HEK293 (cell line): ENCODE measurements at regions not wholly inside any gene's neighbourhood (a gene's known extent, or its start where the extent isn't known, plus 50 kb on each side); places are given as distances from the start of the nearest gene placed in this dataset.

Experiments
- CTCF ChIA-PET: fragments of 350-600 bp; formaldehyde crosslinking; extraction: SDS; loops from one replicate; lab custom pipeline; 2021; ENCODE audit warnings: antibody characterized with exemption; lab: Yijun Ruan, JAX
- POLR2A ChIA-PET: fragments of 300-600 bp; formaldehyde crosslinking; extraction: SDS; loops from one replicate; lab custom pipeline; 2020; ENCODE audit warnings: antibody characterized with exemption, inconsistent platforms; lab: Yijun Ruan, JAX
- H3K27ac ChIP-seq: fragments of 200-500 bp; sonication (Bioruptor generic); 2 replicates; pipeline ENCODE4 v1.5.1; 2014; ENCODE audit warnings: low read depth, low read length, control low read depth, inconsistent platforms; ENCODE audit errors: extremely low read depth
- H3K36me3 ChIP-seq, 2 experiments: fragments of 200-500 bp in 1 of 2; sonication (Bioruptor generic) in 1 of 2; 1 replicate in 1 of 2; 2 replicates in 1 of 2; pipeline ENCODE4 v1.5.1; 2014 to 2017; ENCODE audit warnings: inconsistent platforms in 2 of 2, low read length in 2 of 2; ENCODE audit not compliant: control insufficient read depth in 2 of 2, insufficient read depth in 1 of 2
- H3K4me1 ChIP-seq: fragments of 200-500 bp; sonication (Bioruptor generic); 2 replicates; pipeline ENCODE4 v1.5.1; 2014; ENCODE audit warnings: mild to moderate bottlenecking, low read length, inconsistent platforms; ENCODE audit not compliant: control insufficient read depth, insufficient read depth
- H3K4me3 ChIP-seq: 2 replicates; pipeline ENCODE4 v1.5.1; 2011; ENCODE audit warnings: low read depth, mild to moderate bottlenecking, control low read depth, low read length, moderate library complexity
- H3K9me3 ChIP-seq: fragments of 200-500 bp; sonication (Bioruptor generic); 2 replicates; pipeline ENCODE4 v1.5.1; 2014; ENCODE audit warnings: low read depth, low read length, inconsistent platforms; ENCODE audit not compliant: control insufficient read depth, insufficient read depth
- KLF10 ChIP-seq: fragments of 450-650 bp; IDR thresholded peaks from 2 replicates; pipeline ENCODE4 v1.5.1; 2018; ENCODE audit warnings: missing biosample characterization, mild to moderate bottlenecking, missing genetic modification characterization
- KLF16 ChIP-seq: fragments of 450-650 bp; formaldehyde crosslinking; IDR thresholded peaks from 2 replicates; pipeline ENCODE4 v1.5.1; 2017; ENCODE audit warnings: missing biosample characterization, missing genetic modification characterization
- PRDM4 ChIP-seq: fragments of 450-650 bp; formaldehyde crosslinking; IDR thresholded peaks from 2 replicates; pipeline ENCODE4 v1.5.1; 2017; ENCODE audit warnings: missing biosample characterization, missing genetic modification characterization
- YY1 ChIP-seq: fragments of 450-650 bp; formaldehyde crosslinking; IDR thresholded peaks from 2 replicates; pipeline ENCODE4 v1.5.1; 2018; ENCODE audit warnings: missing biosample characterization, missing genetic modification characterization
- ZFP3 ChIP-seq: fragments of 450-650 bp; formaldehyde crosslinking; IDR thresholded peaks from 2 replicates; pipeline ENCODE4 v1.5.1; 2016; ENCODE audit warnings: low read depth, missing biosample characterization, missing genetic modification characterization
- ZNF248 ChIP-seq: fragments of 450-650 bp; formaldehyde crosslinking; IDR thresholded peaks from 2 replicates; pipeline ENCODE4 v1.5.1; 2017; ENCODE audit warnings: missing biosample characterization, missing genetic modification characterization
- ZNF335 ChIP-seq: fragments of 450-650 bp; formaldehyde crosslinking; conservative IDR thresholded peaks from 2 replicates; pipeline ENCODE4 v1.5.1; 2016; ENCODE audit warnings: missing biosample characterization, missing genetic modification characterization
- ZNF350 ChIP-seq: fragments of 450-650 bp; formaldehyde crosslinking; IDR thresholded peaks from 2 replicates; pipeline ENCODE4 v1.5.0; 2017; ENCODE audit warnings: missing biosample characterization, mild to moderate bottlenecking, missing genetic modification characterization
- ZNF391 ChIP-seq: fragments of 450-650 bp; formaldehyde crosslinking; IDR thresholded peaks from 2 replicates; pipeline ENCODE4 v1.5.1; 2016; ENCODE audit warnings: low read depth, missing biosample characterization, missing genetic modification characterization, borderline replicate concordance
- ZNF404 ChIP-seq: fragments of 450-650 bp; formaldehyde crosslinking; IDR thresholded peaks from 2 replicates; pipeline ENCODE4 v1.5.1; 2017; ENCODE audit warnings: missing biosample characterization, missing genetic modification characterization
- ZNF416 ChIP-seq: fragments of 450-650 bp; formaldehyde crosslinking; IDR thresholded peaks from 2 replicates; pipeline ENCODE4 v1.5.1; 2016; ENCODE audit warnings: missing biosample characterization, missing genetic modification characterization
- ZNF48 ChIP-seq: fragments of 450-650 bp; formaldehyde crosslinking; IDR thresholded peaks from 2 replicates; pipeline ENCODE4 v1.5.1; 2016; ENCODE audit warnings: missing biosample characterization, missing genetic modification characterization
- ZNF530 ChIP-seq: fragments of 450-650 bp; formaldehyde crosslinking; IDR thresholded peaks from 2 replicates; pipeline ENCODE4 v1.5.1; 2016; ENCODE audit warnings: low read depth, missing biosample characterization, missing genetic modification characterization
- ZNF561 ChIP-seq: fragments of 450-650 bp; IDR thresholded peaks from 2 replicates; pipeline ENCODE4 v1.5.1; 2018; ENCODE audit warnings: missing biosample characterization, missing genetic modification characterization, borderline replicate concordance
- ZNF639 ChIP-seq: fragments of 450-650 bp; formaldehyde crosslinking; IDR thresholded peaks from 2 replicates; pipeline ENCODE4 v1.5.1; 2016; ENCODE audit warnings: missing biosample characterization, missing genetic modification characterization
- ZNF701 ChIP-seq: fragments of 450-650 bp; formaldehyde crosslinking; IDR thresholded peaks from 2 replicates; pipeline ENCODE4 v1.5.1; 2016; ENCODE audit warnings: missing biosample characterization, missing genetic modification characterization
- ZNF747 ChIP-seq: fragments of 450-650 bp; formaldehyde crosslinking; IDR thresholded peaks from 2 replicates; pipeline ENCODE4 v1.5.1; 2016; ENCODE audit warnings: missing biosample characterization, missing genetic modification characterization
- ZSCAN16 ChIP-seq: fragments of 450-650 bp; formaldehyde crosslinking; IDR thresholded peaks from 2 replicates; pipeline ENCODE4 v1.5.1; 2016; ENCODE audit warnings: missing biosample characterization, missing genetic modification characterization
- ZSCAN30 ChIP-seq: fragments of 450-650 bp; IDR thresholded peaks from 2 replicates; pipeline ENCODE4 v1.5.1; 2018; ENCODE audit warnings: missing biosample characterization, mild to moderate bottlenecking, missing genetic modification characterization, moderate library complexity
- ZXDB ChIP-seq: fragments of 450-650 bp; formaldehyde crosslinking; IDR thresholded peaks from 2 replicates; pipeline ENCODE4 v1.5.1; 2016; ENCODE audit warnings: missing biosample characterization, missing genetic modification characterization
- TF ChIP-seq, protein P1 (sequence below): fragments of 450-650 bp; formaldehyde crosslinking; IDR thresholded peaks from 2 replicates; pipeline ENCODE4 v1.5.1; 2016; ENCODE audit warnings: missing biosample characterization, missing genetic modification characterization
- TF ChIP-seq, protein P2 (sequence below): fragments of 450-650 bp; formaldehyde crosslinking; IDR thresholded peaks from 2 replicates; pipeline ENCODE4 v1.5.1; 2017; ENCODE audit warnings: missing biosample characterization, missing genetic modification characterization
- TF ChIP-seq, protein P3 (sequence below): fragments of 450-650 bp; formaldehyde crosslinking; IDR thresholded peaks from 2 replicates; pipeline ENCODE4 v1.5.1; 2016; ENCODE audit warnings: missing biosample characterization, missing genetic modification characterization
- TF ChIP-seq, protein P4 (sequence below): fragments of 450-650 bp; formaldehyde crosslinking; IDR thresholded peaks from 2 replicates; pipeline ENCODE4; 2016; ENCODE audit warnings: missing biosample characterization, missing genetic modification characterization

- TF ChIP-seq ZNF391 (tag by site-specific recombination) (no peak), ZXDB (no peak), ZNF530 (tag by site-specific recombination) (no peak), ZNF416 (tag by site-specific recombination) (no peak), KLF10 (tag by site-specific recombination) (no peak)
Measured at GRCh38 chr5:2330325-2331130, 420.9 kb downstream of the IRX2 start (continued).

DNA sequence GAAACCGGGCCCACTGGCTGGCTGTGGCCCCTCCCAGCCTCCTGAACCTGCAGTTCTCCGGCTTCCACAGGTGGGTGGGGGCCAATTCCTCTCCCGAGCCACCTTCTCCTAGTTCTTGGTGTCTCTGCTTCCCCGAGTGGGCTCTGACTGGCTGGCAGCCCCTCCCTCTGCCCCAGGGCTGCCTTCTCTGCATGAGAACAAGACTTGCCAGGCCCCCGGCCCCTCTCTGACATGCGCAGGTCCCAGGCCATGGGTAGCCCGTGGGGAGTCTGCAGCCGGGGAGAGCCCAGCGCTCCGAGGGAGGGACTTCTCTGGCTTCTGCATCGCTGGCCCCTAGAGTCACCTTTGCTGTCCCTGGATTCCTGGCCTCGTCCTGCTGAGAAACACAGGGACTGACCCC, 421.7 kb downstream of the IRX2 start:
- CTCF ChIA-PET = no interaction called here
- POLR2A ChIA-PET = no interaction called here
- no peaks in the 10 kb centered on the region for H3K4me1 ChIP-seq

GRCh38 chr5:2326601-2327000, 424.9 kb downstream of the IRX2 start:
- H3K4me3 ChIP-seq = no peak overlapping the region
- ChIA-PET CTCF (no interaction called here), POLR2A (no interaction called here)
- no peak overlapping the region for H3K27ac ChIP-seq
- H3K9me3 ChIP-seq = no peaks in the 10 kb centered on the region
- H3K4me1 ChIP-seq = no peaks in the 10 kb centered on the region
- H3K36me3 ChIP-seq = no peaks in the 10 kb centered on the region
- TF ChIP-seq, protein P1, sequence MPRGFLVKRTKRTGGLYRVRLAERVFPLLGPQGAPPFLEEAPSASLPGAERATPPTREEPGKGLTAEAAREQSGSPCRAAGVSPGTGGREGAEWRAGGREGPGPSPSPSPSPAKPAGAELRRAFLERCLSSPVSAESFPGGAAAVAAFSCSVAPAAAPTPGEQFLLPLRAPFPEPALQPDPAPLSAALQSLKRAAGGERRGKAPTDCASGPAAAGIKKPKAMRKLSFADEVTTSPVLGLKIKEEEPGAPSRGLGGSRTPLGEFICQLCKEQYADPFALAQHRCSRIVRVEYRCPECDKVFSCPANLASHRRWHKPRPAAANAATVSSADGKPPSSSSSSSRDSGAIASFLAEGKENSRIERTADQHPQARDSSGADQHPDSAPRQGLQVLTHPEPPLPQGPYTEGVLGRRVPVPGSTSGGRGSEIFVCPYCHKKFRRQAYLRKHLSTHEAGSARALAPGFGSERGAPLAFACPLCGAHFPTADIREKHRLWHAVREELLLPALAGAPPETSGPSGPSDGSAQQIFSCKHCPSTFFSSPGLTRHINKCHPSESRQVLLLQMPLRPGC = no peak
- no peak for TF ChIP-seq ZSCAN16
- no peak for TF ChIP-seq ZNF248 (tag by site-specific recombination)
- no peak for TF ChIP-seq ZNF701
- no peak for TF ChIP-seq KLF16 (tag by site-specific recombination)
- TF ChIP-seq, protein P2, sequence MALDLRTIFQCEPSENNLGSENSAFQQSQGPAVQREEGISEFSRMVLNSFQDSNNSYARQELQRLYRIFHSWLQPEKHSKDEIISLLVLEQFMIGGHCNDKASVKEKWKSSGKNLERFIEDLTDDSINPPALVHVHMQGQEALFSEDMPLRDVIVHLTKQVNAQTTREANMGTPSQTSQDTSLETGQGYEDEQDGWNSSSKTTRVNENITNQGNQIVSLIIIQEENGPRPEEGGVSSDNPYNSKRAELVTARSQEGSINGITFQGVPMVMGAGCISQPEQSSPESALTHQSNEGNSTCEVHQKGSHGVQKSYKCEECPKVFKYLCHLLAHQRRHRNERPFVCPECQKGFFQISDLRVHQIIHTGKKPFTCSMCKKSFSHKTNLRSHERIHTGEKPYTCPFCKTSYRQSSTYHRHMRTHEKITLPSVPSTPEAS (tag by site-specific recombination) = no peak
- TF ChIP-seq ZFP3 (tag by site-specific recombination) = no peak
- TF ChIP-seq ZSCAN30 (tag by site-specific recombination) = no peak
- no peak for TF ChIP-seq PRDM4 (tag by site-specific recombination)
- TF ChIP-seq ZNF404 (tag by site-specific recombination) = no peak
- TF ChIP-seq ZNF561 (tag by site-specific recombination) = no peak
- TF ChIP-seq ZNF747 = no peak
- TF ChIP-seq ZNF350 (tag by site-specific recombination) = no peak

More for the DNA sequence above, 421.7 kb downstream of the IRX2 start:
- no peaks in the 10 kb centered on the region for H3K9me3 ChIP-seq
- no peak overlapping the region for H3K27ac ChIP-seq
- no peaks in the 10 kb centered on the region for H3K36me3 ChIP-seq
- no peak overlapping the region for H3K4me3 ChIP-seq
- no peak for TF ChIP-seq ZNF335
- no peak for TF ChIP-seq ZNF639
- no peak for TF ChIP-seq YY1 (tag by site-specific recombination)
- no peak for TF ChIP-seq ZNF48 (tag by site-specific recombination)
- TF ChIP-seq, protein P3, sequence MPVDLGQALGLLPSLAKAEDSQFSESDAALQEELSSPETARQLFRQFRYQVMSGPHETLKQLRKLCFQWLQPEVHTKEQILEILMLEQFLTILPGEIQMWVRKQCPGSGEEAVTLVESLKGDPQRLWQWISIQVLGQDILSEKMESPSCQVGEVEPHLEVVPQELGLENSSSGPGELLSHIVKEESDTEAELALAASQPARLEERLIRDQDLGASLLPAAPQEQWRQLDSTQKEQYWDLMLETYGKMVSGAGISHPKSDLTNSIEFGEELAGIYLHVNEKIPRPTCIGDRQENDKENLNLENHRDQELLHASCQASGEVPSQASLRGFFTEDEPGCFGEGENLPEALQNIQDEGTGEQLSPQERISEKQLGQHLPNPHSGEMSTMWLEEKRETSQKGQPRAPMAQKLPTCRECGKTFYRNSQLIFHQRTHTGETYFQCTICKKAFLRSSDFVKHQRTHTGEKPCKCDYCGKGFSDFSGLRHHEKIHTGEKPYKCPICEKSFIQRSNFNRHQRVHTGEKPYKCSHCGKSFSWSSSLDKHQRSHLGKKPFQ (tag by site-specific recombination) = no peak
- TF ChIP-seq, protein P4, sequence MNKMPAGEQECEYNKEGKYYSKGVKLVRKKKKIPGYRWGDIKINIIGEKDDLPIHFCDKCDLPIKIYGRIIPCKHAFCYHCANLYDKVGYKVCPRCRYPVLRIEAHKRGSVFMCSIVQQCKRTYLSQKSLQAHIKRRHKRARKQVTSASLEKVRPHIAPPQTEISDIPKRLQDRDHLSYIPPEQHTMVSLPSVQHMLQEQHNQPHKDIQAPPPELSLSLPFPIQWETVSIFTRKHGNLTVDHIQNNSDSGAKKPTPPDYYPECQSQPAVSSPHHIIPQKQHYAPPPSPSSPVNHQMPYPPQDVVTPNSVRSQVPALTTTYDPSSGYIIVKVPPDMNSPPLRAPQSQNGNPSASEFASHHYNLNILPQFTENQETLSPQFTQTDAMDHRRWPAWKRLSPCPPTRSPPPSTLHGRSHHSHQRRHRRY (tag by site-specific recombination) = no peak
- TF ChIP-seq ZNF248 (tag by site-specific recombination) = no peak
